GM03348 (cell line): ENCODE measurements at regions not wholly inside any gene's neighbourhood (a gene's known extent, or its start where the extent isn't known, plus 50 kb on each side); places are given as distances from the start of the nearest gene placed in this dataset.

Source experiments
- DNase-seq: peaks from one replicate; pipeline ENCODE4 v3.0.0; 2012; ENCODE audit warnings: low spot score

GRCh38 chr1:29485096-29485925, 249.0 kb downstream of the PTPRU start:
- DNase-seq, result no peak

- DNase-seq, result no peak
Measured at GRCh38 chr1:29482991-29483390, 246.7 kb downstream of the PTPRU start.

GRCh38 chr1:29482064-29482463, 245.7 kb downstream of the PTPRU start:
- no peak for DNase-seq

GRCh38 chr1:29481031-29481430, 244.7 kb downstream of the PTPRU start:
- DNase-seq, result no peak

- DNase-seq, result no peak
Measured at GRCh38 chr1:29478879-29479278, 242.6 kb downstream of the PTPRU start.

GRCh38 chr1:29478151-29478791, 241.9 kb downstream of the PTPRU start:
- DNase-seq, result no peak

GRCh38 chr1:29475326-29475725, 239.0 kb downstream of the PTPRU start:
- DNase-seq, result no peak

GRCh38 chr1:29474274-29475244, 238.2 kb downstream of the PTPRU start:
- no peak for DNase-seq

- no peak for DNase-seq
Measured at GRCh38 chr1:29473161-29473855, 237.0 kb downstream of the PTPRU start.

GRCh38 chr1:29471487-29472313, 235.4 kb downstream of the PTPRU start:
- no peak for DNase-seq

- no peak for DNase-seq
Measured at GRCh38 chr1:29470788-29471119, 234.4 kb downstream of the PTPRU start.

GRCh38 chr1:29470087-29470787, 233.9 kb downstream of the PTPRU start:
- no peak for DNase-seq

GRCh38 chr1:29469457-29469856, 233.1 kb downstream of the PTPRU start:
- no peak for DNase-seq

GRCh38 chr1:29467989-29468900, 231.9 kb downstream of the PTPRU start:
- DNase-seq, result no peak

GRCh38 chr1:29466258-29466657, 229.9 kb downstream of the PTPRU start:
- no peak for DNase-seq

- DNase-seq, result no peak
Measured at GRCh38 chr1:29465755-29466154, 229.4 kb downstream of the PTPRU start.

- DNase-seq, result no peak
Measured at GRCh38 chr1:29462096-29462495, 225.8 kb downstream of the PTPRU start.

GRCh38 chr1:29461115-29461739, 224.9 kb downstream of the PTPRU start:
- no peak for DNase-seq

GRCh38 chr1:29460694-29461093, 224.4 kb downstream of the PTPRU start:
- no peak for DNase-seq
